GM19238 (cell line): ENCODE measurements at regions not wholly inside any gene's neighbourhood (a gene's known extent, or its start where the extent isn't known, plus 50 kb on each side); places are given as distances from the start of the nearest gene placed in this dataset.
"Not testable (repeated sequence)": the region's sequence is repeated elsewhere in the genome, so short reads cannot be mapped to it uniquely, and the experiment has no call there.

Experiments used
- DNase-seq: peaks from one replicate; pipeline ENCODE4 v3.0.0; 2011; ENCODE audit warnings: low spot score; ENCODE audit not compliant: insufficient read length

GRCh38 chr15:60134609-60135008, 130.5 kb downstream of the FOXB1 start:
- DNase-seq: no peak

DNA sequence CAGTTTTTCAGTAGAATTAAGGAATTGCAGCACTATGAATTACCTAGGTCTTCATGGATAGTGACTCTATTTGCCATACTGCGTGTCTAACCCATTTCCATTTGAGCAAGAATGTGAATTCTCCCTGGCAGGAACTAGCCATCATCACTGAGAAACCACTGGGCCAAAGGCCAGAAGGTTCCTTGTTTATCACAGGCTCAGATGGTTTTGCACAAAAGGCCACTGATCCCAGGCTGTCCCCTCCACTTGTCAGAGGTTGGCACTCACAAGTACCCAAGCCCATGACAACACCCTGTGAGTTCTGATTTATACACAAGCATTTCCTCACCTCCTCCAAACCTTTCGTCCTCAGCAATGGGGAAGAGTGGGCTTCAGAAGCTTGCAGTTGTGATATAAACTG, 131.8 kb downstream of the FOXB1 start:
- DNase-seq: no peak

DNA sequence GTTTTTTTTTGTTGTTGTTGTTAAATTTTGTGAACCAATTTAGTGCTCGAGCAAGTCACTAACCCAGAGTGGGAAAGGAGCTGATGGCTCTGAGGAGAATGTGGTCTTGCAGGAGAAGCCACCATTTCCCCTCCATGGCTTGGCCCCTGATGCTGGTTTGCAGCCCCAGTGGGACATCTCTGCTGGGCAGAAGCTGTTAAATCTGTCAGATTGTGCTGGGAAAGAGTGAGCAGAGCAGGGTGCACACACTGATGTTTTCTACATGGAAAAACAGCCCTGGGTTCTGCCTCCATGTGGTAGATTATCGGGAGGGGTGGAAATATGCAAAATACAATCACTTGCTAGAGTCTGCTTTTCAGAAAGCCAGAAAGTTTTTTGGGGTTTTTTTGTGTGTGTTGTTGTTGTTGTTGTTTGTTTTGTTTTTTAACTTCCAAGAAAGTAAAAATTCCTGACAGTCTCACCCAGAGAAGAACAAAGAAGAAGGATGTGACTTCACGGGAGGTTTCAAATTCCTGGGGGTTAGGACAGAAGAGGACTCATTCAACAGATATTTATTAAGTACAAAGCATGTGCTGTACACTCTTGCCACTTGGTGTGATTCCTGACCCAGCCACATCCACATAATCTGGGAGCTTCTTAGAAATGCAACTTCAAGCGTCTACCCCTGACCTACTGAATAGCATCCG, 133.7 kb downstream of the FOXB1 start:
- DNase-seq: no peak

GRCh38 chr15:60138397-60138968, 134.4 kb downstream of the FOXB1 start:
- DNase-seq: no peak

DNA sequence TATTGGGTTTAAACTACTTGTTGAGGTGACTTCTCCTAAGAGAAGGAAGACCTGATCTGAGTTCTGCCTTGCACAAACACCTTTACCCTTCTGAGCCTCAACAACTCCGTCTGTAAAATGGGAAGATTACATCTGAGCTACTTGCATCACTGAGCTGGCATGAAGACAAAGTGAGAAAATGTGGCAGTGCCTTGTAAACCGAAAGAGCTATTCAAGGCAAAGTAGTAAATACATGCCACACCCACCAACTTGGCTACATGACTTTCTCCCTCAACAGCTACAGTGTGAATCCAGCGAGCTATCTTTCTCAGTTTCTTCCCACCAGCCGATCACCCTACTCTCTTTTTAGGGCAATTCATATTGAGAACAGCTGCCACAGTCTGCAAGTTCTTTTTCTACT, 148.3 kb downstream of the FOXB1 start:
- no peak for DNase-seq

- DNase-seq: no peak
Measured at GRCh38 chr15:60154764-60155325, 150.7 kb downstream of the FOXB1 start.

DNA sequence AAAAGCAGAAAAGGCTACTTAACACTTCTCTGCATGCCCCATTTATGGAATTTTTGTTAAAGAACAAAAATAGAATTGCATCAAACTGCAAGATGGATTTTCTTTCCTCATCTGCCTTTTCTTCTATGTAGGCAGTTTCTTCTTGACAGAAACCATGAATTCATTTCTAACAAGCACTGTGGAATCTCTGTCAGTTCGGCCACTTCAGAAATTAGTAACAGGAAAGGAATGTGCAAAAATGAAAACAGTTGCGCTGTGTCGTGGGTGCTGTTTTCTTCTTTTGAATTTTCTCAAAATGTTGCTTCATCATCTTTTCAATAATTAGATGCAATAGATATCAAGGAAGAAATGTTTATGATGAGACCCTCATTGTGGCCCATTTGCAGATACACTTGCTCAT, 151.6 kb downstream of the FOXB1 start:
- no peak for DNase-seq

DNA sequence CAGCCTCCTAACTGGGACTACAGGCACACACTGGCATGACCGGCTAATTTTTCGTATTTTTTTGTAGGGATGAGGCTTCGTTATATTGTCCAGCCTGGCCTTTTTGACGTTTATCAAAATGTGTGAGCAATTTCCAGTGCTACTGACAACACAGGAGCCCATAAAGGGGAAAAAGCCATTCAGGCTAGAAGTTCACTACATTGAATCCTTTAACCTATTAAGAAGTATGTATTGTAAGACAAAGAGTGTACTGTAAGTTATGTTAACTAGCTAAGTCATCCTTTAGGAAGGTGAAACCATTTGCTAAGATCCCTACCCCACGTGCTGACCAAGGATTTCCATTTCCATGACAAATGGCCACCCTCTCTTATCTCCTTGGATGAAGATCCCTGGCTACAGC, 156.8 kb downstream of the FOXB1 start:
- no peak for DNase-seq

DNA sequence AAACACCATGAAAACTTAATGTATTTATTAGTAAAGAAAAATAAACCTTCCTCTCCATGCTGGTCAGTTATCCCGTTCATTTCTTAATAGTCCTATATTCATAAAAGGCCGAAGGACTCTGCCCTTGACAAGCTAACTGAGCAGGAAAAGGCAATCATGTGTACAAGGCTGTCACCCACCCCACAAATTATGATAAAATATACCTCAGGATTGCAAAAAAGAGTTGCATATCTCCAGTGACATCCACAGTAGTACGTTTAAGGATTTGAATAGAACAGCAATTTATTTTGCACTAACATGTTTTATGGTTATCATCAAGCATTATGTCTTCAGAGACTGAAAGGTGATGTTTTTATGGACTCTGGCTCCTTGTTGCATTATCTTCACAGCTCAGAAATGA, 157.6 kb downstream of the FOXB1 start:
- no peak for DNase-seq

- no peak for DNase-seq
Measured at GRCh38 chr15:60162251-60162967, 158.3 kb downstream of the FOXB1 start.

DNA sequence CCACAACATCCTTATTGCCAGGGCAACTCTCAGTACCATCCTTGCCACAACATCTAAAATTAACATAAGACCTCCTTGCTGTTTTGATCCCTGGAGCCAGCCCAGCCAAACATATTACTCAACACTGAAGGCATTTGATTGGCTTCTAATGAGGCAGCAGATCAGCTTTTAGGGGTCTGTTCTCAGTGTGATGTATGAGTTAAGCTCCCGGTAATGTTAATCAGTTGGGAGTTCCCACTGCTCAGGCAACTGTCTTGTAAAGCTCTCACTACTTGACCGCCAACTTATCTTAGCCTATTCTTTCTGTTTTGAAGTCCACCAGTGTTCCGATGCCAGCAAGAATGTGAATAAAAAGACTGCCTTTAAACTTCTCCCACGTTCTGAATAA, 158.9 kb downstream of the FOXB1 start:
- no peak for DNase-seq

- DNase-seq: no peak
Measured at GRCh38 chr15:60165111-60165510, 161.0 kb downstream of the FOXB1 start.

- DNase-seq: no peak
Measured at GRCh38 chr15:60172143-60172542, 168.0 kb downstream of the FOXB1 start.

GRCh38 chr15:60179786-60180391, 175.8 kb downstream of the FOXB1 start:
- DNase-seq: no peak

DNA sequence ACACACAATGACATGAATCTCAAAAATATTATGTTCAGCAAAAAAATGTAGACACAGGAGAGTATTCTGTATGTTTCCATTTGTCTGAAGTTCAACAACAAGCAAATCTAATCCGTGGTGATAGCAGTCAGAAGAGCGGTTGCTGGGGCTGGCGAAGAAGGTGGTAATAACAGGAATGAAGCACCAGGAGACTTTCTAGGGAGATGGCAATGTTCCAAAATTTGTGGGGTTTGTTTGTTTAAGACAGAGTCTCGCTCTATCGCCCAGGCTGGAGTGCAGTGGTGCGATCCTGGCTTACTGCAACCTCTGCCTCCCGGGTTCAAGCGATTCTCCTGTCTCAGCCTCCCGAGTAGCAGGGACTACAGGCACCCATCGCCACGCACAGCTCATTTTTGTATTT, 177.8 kb downstream of the FOXB1 start:
- not testable (repeated sequence) for DNase-seq

GRCh38 chr15:60183366-60183765, 179.3 kb downstream of the FOXB1 start:
- no peak for DNase-seq

- DNase-seq: no peak
Measured at GRCh38 chr15:60184579-60184978, 180.5 kb downstream of the FOXB1 start.

DNA sequence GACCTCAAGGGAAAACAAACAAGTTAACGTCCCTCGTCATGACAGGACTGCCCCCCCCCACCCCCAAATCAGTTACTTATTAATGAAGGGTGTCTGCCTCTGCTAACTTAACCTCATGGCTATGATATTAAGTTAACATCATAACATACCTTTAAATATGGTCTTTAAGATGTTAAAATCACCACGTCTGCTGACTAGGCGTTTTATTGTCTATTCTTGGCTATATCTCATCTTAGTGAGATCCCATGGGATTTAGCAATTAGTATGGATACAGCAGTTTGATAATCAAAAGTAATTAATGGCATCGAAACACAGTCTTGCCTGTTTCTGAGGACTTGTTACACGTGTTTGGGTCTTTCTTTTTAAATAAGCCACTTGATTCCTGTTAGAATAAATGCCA, 186.9 kb downstream of the FOXB1 start:
- DNase-seq: no peak

DNA sequence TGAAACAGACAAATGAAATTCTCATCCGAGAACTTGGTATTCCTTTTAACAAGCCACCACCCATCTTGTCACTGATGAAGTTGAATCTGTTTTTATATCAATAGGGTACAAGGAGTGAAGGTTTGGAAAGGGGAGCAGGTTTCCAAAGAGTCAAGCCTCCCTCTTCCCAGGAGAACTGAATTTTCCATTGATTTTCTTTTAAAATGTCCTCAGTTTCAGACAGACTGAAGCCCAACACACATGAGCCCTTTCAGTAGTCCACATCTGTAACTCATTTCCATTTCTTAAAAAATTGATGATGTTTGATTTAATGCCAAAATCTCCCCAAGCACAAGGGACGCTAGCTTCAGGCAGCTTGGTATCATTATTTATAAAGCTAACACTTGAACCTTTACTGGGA, 187.7 kb downstream of the FOXB1 start:
- DNase-seq: no peak

DNA sequence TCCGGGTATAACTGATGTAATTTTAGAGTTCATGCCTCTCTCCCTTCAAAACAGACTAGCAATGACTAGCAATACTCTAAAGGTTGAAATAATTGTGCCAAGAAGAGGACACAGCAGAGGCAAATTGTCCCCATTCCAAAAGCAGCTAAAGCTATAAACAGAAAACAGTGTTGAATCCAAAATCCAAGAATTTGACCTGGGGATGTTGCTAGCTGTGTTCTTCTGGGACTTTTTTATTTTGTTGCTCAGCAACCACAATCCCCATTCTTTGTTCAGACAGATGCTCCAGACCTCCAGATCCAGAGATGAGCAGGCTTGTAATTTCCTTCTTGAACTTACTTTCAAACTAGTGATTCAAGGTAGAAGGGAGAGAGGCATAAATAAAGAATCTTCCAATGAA, 191.5 kb downstream of the FOXB1 start:
- no peak for DNase-seq

DNA sequence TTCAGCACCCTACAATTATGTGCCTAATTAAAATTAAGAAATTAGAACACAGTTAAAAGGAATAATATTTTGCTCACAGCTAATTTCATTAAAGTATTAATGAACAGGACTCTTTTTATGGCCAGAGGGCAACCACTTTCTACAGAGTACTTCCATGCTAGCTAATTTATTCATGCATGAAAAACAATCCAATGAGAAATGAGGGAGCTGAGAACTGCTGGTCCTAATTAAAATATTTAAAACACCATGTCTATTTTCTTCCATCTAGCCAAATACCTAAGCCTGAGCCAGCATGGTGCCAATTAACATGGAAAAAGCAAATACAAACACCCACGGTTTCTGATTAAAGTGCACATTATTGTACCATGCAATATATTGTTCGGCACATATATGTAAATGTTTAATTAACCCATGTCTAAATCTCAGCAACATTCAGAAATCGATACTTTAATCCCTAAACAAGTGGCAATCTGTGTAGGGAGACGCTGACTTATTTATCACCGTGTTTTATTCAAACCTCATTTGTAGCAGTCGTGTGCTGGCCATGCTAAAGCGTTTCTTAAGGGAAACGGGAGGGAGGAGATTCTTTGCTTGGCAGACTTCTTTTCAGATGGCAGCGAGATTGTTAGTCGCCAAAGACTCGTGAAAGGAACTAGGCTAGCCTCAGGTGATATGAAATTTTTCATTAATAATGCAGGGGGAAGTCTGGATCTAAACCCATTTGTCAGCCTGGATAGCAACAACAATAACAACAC, 193.5 kb downstream of the ANXA2 start:
- no peak for DNase-seq
